ENCODE measurements at regions not wholly inside any gene's neighbourhood (a gene's known extent, or its start where the extent isn't known, plus 50 kb on each side); places are given as distances from the start of the nearest gene placed in this dataset.

- Histone ChIP-seq H3K27me3 (ENCODE audit: insufficient read depth, poor library complexity, severe bottlenecking) (no peaks in the 10 kb centered on the region), H3K9me3 (ENCODE audit: severe bottlenecking) (no peaks in the 10 kb centered on the region), H3K36me3 (ENCODE audit: low read depth) (no peaks in the 10 kb centered on the region), H3K4me3 (ENCODE audit: severe bottlenecking) (no peak overlapping the region), H3K4me1 (ENCODE audit: insufficient read depth, poor library complexity, severe bottlenecking) (peaks cover 11% of the 10 kb centered on the region), H3K27ac (ENCODE audit: poor library complexity, severe bottlenecking) (no peak overlapping the region)
- no peak for TF ChIP-seq CTCF (IDR thresholded peaks at IDR 0.05; ENCODE audit: poor library complexity, severe bottlenecking)
- ATAC-seq (ENCODE audit: low read depth): no peak
- no peak for DNase-seq (ENCODE audit: low spot score)
Measured at GRCh38 chr6:27066381-27066780, 181.1 kb upstream of the PRSS16 start.

- H3K36me3 ChIP-seq (ENCODE audit: low read depth): no peaks in the 10 kb centered on the region
- no peaks in the 10 kb centered on the region for H3K27me3 ChIP-seq (ENCODE audit: insufficient read depth, poor library complexity, severe bottlenecking)
- ATAC-seq (ENCODE audit: low read depth) (no peak), DNase-seq (ENCODE audit: low spot score) (no peak)
- no peaks in the 10 kb centered on the region for H3K9me3 ChIP-seq (ENCODE audit: severe bottlenecking)
- no peak overlapping the region for H3K4me3 ChIP-seq (ENCODE audit: severe bottlenecking)
- TF ChIP-seq CTCF (IDR thresholded peaks at IDR 0.05; ENCODE audit: poor library complexity, severe bottlenecking): no peak
- peaks cover 11% of the 10 kb centered on the region for H3K4me1 ChIP-seq (ENCODE audit: insufficient read depth, poor library complexity, severe bottlenecking)
- no peak overlapping the region for H3K27ac ChIP-seq (ENCODE audit: poor library complexity, severe bottlenecking)
Measured at GRCh38 chr6:27066802-27067201, 180.7 kb upstream of the PRSS16 start.

- Histone ChIP-seq H3K9me3 (ENCODE audit: severe bottlenecking) (no peaks in the 10 kb centered on the region), H3K4me1 (ENCODE audit: insufficient read depth, poor library complexity, severe bottlenecking) (no peaks in the 10 kb centered on the region), H3K27ac (ENCODE audit: poor library complexity, severe bottlenecking) (no peak overlapping the region), H3K27me3 (ENCODE audit: insufficient read depth, poor library complexity, severe bottlenecking) (no peaks in the 10 kb centered on the region), H3K36me3 (ENCODE audit: low read depth) (no peaks in the 10 kb centered on the region), H3K4me3 (ENCODE audit: severe bottlenecking) (no peak overlapping the region)
- no peak for ATAC-seq (ENCODE audit: low read depth)
- no peak for TF ChIP-seq CTCF (IDR thresholded peaks at IDR 0.05; ENCODE audit: poor library complexity, severe bottlenecking)
- DNase-seq (ENCODE audit: low spot score): no peak
Measured at GRCh38 chr6:27073441-27073840, 174.1 kb upstream of the PRSS16 start.

- TF ChIP-seq CTCF (IDR thresholded peaks at IDR 0.05; ENCODE audit: poor library complexity, severe bottlenecking): no peak
- no peaks in the 10 kb centered on the region for H3K9me3 ChIP-seq (ENCODE audit: severe bottlenecking)
- H3K27ac ChIP-seq (ENCODE audit: poor library complexity, severe bottlenecking): no peak overlapping the region
- ATAC-seq (ENCODE audit: low read depth) (no peak), DNase-seq (ENCODE audit: low spot score) (no peak)
- H3K4me3 ChIP-seq (ENCODE audit: severe bottlenecking): no peak overlapping the region
- H3K36me3 ChIP-seq (ENCODE audit: low read depth): no peaks in the 10 kb centered on the region
- H3K27me3 ChIP-seq (ENCODE audit: insufficient read depth, poor library complexity, severe bottlenecking): no peaks in the 10 kb centered on the region
- H3K4me1 ChIP-seq (ENCODE audit: insufficient read depth, poor library complexity, severe bottlenecking): no peaks in the 10 kb centered on the region
Measured at GRCh38 chr6:27076116-27076515, 171.4 kb upstream of the PRSS16 start.

GRCh38 chr6:27078734-27079357, 168.7 kb upstream of the PRSS16 start:
- Histone ChIP-seq H3K27ac (ENCODE audit: poor library complexity, severe bottlenecking) (no peak overlapping the region), H3K9me3 (ENCODE audit: severe bottlenecking) (no peaks in the 10 kb centered on the region), H3K36me3 (ENCODE audit: low read depth) (no peaks in the 10 kb centered on the region), H3K27me3 (ENCODE audit: insufficient read depth, poor library complexity, severe bottlenecking) (peaks cover 4% of the 10 kb centered on the region), H3K4me3 (ENCODE audit: severe bottlenecking) (peak overlapping the region; percentile 34), H3K4me1 (ENCODE audit: insufficient read depth, poor library complexity, severe bottlenecking) (no peaks in the 10 kb centered on the region)
- peak; percentile 82 for TF ChIP-seq CTCF (IDR thresholded peaks at IDR 0.05; ENCODE audit: poor library complexity, severe bottlenecking)
- ATAC-seq (ENCODE audit: low read depth) (peak; percentile 98), DNase-seq (ENCODE audit: low spot score) (peak; percentile 63)
